Upper lobe of right lung (tissue), 1 donor: ENCODE measurements at regions not wholly inside any gene's neighbourhood (a gene's known extent, or its start where the extent isn't known, plus 50 kb on each side); places are given as distances from the start of the nearest gene placed in this dataset.

Experiments used
- ATAC-seq: fragments of 200-7000 bp; cut with Tn5 transposase; one replicate; pipeline ENCODE4 v1.9.1; 2020; ENCODE audit warnings: mild to moderate bottlenecking, moderate library complexity
- DNase-seq: peaks from one replicate; pipeline ENCODE4 v3.0.0-alpha.2; 2020
- H3K27ac ChIP-seq: fragments of 200-600 bp; one replicate; pipeline ENCODE4 v1.8.0; 2022
- H3K27me3 ChIP-seq: fragments of 200-600 bp; one replicate; pipeline ENCODE4 v1.8.0; 2022; ENCODE audit warnings: mild to moderate bottlenecking
- H3K36me3 ChIP-seq: fragments of 200-600 bp; one replicate; pipeline ENCODE4 v1.8.0; 2022
- H3K4me1 ChIP-seq: fragments of 200-600 bp; one replicate; pipeline ENCODE4 v1.8.0; 2022
- H3K4me3 ChIP-seq: fragments of 200-600 bp; one replicate; pipeline ENCODE4 v1.8.0; 2022; ENCODE audit warnings: mild to moderate bottlenecking
- H3K9me3 ChIP-seq: fragments of 200-600 bp; one replicate; pipeline ENCODE4 v1.8.0; 2022
- intact Hi-C: fragments of 100-400 bp; cut with DNase I; formaldehyde crosslinking; loops from one replicate; pipeline ENCODE4 v1.11.0; 2022
- TF ChIP-seq, protein P1 (sequence below): fragments of 200-600 bp; IDR thresholded peaks from one replicate; pipeline ENCODE4 v1.8.0; 2022; ENCODE audit warnings: antibody characterized with exemption
- donor health status: DM: no; HTN: yes; CAD: no; lungs with severe emphysema.

DNA sequence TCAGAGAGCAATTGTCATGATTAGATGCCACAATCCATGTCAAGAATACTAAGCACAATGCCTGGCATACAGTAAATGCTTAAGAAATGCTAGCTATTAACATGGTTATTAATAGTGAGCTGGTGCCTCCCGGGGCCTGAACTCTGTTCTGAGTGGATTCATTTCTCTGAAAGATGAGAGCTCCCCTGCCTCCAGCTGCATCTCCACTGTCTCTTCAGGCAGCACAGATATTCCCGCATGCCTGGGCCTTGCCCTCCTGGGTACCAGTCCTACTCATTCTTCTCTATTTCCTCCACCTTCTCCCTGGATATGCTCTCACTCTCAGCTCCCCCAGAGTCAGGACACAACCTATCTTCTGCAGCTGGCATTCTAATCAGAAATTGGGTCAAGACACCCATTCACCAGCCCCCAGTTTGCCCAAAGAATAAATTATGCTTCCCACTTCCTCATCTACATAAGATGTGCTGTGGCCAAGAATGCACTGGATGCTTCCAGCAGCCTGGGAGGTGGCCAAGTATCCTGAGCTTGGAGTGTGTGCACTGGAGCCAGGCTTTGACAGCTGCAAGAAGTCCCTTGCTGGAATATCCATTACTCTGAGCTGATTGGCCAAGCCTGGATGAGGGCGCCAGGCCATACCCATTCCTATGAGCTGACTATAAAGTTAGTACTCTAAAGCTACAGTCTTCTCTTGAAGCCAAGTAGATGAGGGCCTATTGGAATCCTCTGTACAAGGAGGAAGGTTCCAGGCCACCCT, 669.0 kb downstream of the ACTL7B start:
- intact Hi-C loops = no loop called here
- TF ChIP-seq, protein P1, sequence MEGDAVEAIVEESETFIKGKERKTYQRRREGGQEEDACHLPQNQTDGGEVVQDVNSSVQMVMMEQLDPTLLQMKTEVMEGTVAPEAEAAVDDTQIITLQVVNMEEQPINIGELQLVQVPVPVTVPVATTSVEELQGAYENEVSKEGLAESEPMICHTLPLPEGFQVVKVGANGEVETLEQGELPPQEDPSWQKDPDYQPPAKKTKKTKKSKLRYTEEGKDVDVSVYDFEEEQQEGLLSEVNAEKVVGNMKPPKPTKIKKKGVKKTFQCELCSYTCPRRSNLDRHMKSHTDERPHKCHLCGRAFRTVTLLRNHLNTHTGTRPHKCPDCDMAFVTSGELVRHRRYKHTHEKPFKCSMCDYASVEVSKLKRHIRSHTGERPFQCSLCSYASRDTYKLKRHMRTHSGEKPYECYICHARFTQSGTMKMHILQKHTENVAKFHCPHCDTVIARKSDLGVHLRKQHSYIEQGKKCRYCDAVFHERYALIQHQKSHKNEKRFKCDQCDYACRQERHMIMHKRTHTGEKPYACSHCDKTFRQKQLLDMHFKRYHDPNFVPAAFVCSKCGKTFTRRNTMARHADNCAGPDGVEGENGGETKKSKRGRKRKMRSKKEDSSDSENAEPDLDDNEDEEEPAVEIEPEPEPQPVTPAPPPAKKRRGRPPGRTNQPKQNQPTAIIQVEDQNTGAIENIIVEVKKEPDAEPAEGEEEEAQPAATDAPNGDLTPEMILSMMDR = no peak
- Histone ChIP-seq H3K36me3 (no peaks in the 10 kb centered on the region), H3K4me1 (no peaks in the 10 kb centered on the region), H3K9me3 (no peaks in the 10 kb centered on the region), H3K4me3 (no peak overlapping the region), H3K27me3 (no peaks in the 10 kb centered on the region), H3K27ac (no peak overlapping the region)
- ATAC-seq (peak; percentile 33), DNase-seq (no peak)

DNA sequence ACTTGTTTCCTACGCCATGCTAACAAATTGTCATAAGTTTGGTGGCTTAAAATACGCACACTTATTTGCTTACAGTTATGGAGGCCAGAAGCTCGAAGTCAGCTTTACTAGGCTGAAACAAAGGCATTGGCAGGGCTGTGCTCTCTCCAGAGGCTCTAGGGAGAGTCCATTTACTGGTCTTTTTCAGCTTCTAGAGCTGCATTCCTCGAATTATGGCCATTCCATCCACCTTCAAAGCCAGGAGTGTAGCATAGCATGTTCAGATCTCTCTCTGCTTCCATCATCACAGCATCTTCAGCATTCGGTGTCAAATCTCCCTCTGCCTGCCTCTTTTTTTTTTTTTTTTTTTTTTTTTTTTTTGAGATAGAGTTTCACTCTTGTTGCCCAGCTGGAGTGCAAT, 670.2 kb downstream of the ACTL7B start:
- Histone ChIP-seq H3K4me1 (no peaks in the 10 kb centered on the region), H3K4me3 (no peak overlapping the region), H3K36me3 (no peaks in the 10 kb centered on the region), H3K9me3 (no peaks in the 10 kb centered on the region), H3K27ac (no peak overlapping the region), H3K27me3 (no peaks in the 10 kb centered on the region)
- TF ChIP-seq, protein P1 = no peak
- DNase-seq = no peak
- intact Hi-C loops = no loop called here
- no peak for ATAC-seq

DNA sequence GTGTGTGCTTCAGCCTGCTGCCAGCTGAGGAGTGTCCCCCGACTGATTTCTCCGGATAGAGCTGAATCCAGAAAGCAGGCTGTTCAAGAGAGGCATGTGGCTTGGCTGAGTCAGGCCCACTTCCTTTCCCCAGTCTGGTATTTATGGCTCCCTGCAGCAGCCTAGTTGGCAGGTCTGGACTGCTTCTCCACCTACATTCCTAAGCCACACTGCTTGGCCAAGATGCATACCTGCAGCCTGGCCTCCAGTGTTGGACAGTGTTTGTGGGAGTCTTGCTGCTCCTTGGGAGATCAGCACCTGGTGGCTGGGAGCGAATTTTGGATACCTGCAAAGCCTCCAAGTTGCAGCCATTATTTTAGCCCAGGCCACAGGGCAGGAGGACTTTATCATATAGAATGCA, 670.8 kb downstream of the ACTL7B start:
- TF ChIP-seq, protein P1 = no peak
- Histone ChIP-seq H3K27me3 (no peaks in the 10 kb centered on the region), H3K36me3 (no peaks in the 10 kb centered on the region), H3K27ac (no peak overlapping the region), H3K4me3 (no peak overlapping the region), H3K4me1 (no peaks in the 10 kb centered on the region), H3K9me3 (no peaks in the 10 kb centered on the region)
- intact Hi-C loops = no loop called here
- ATAC-seq (peak; percentile 78), DNase-seq (no peak)

DNA sequence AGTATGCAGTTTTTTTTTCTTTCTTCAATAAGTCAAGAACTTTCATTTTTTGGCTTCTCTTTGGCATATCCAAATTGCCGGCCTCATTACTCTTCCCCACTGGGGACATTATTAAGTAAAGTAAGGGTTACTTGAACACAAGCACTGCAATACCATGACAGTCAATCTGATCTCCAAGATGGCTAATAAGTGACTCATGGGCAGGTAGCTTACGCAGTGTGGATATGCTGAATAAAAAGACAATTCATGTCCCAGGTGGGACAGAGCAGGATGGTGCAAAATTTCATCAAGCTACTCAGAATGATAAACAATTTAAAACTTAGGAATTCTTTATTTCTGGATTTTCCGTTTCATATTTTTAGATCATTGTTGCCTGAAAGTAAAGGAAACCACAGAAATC, 671.8 kb downstream of the ACTL7B start:
- Histone ChIP-seq H3K36me3 (no peaks in the 10 kb centered on the region), H3K27me3 (no peaks in the 10 kb centered on the region), H3K9me3 (no peaks in the 10 kb centered on the region), H3K4me1 (no peaks in the 10 kb centered on the region), H3K4me3 (no peak overlapping the region), H3K27ac (no peak overlapping the region)
- intact Hi-C loops = no loop called here
- ATAC-seq (no peak), DNase-seq (no peak)
- TF ChIP-seq, protein P1 = no peak

DNA sequence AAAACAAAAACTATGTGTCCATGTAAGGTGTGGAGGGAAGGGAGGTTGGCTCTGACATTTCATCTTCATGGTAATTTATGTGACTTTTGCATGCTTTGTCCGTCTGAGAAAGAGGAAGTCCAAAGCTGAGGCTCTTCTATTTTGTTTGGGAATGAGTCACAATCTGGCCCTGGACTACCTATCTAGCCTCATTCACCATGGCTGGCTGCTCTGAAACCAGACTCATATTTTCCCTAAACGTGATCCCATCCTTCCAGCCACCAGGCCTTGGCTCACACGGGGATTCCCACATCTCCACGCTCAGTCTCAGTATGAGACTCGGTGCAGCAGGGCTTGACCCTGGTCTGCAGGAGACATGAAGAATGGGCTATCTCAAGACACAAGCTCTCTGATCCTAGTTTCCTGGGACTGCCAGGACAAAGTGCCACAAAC, 672.8 kb downstream of the ACTL7B start:
- intact Hi-C loops = no loop called here
- no peaks in the 10 kb centered on the region for H3K36me3 ChIP-seq
- no peak overlapping the region for H3K27ac ChIP-seq
- H3K4me1 ChIP-seq = no peaks in the 10 kb centered on the region
- no peak overlapping the region for H3K4me3 ChIP-seq
- ATAC-seq = peak; percentile 20
- TF ChIP-seq, protein P1 = no peak
- no peaks in the 10 kb centered on the region for H3K27me3 ChIP-seq
- no peaks in the 10 kb centered on the region for H3K9me3 ChIP-seq
- DNase-seq = no peak
